Body of pancreas (tissue), 4 donors: ENCODE measurements at regions not wholly inside any gene's neighbourhood (a gene's known extent, or its start where the extent isn't known, plus 50 kb on each side); places are given as distances from the start of the nearest gene placed in this dataset.
A peak's percentile ranks its signal among the peaks of the same experiment; 100 is the strongest.

Experiments
- ATAC-seq: fragments of 150-250 bp; one replicate; pipeline ENCODE4 v1.9.1; 2016
- DNase-seq, 4 donors: peaks; one replicate each; pipeline ENCODE4 v3.0.0-alpha.2; 2019
- H3K27ac ChIP-seq, 4 donors: fragments of 200-600 bp; sonication (generic); 1 replicate in 3 of 4; 2 replicates in 1 of 4; pipeline versions ENCODE4 v1.5.1 to v1.6.1; 2016 to 2019; ENCODE audit warnings: mild to moderate bottlenecking in 1 of 4, mixed read lengths in 1 of 4, moderate library complexity in 1 of 4
- H3K27me3 ChIP-seq, 2 donors: fragments of 200-600 bp; sonication (generic); one replicate each; pipeline ENCODE4 v1.6.0; 2016; ENCODE audit warnings: mild to moderate bottlenecking in 1 of 2
- H3K36me3 ChIP-seq, 2 donors: fragments of 200-600 bp; sonication (generic); replicated peaks in 1 of 2; 2 replicates each; pipeline ENCODE4 v1.5.1; 2016; ENCODE audit warnings: low read depth in 2 of 2; ENCODE audit not compliant: insufficient read depth in 1 of 2
- H3K4me1 ChIP-seq: fragments of 200-600 bp; sonication (generic); one replicate; pipeline ENCODE4 v1.6.0; 2016
- H3K4me3 ChIP-seq, 2 donors: fragments of 200-600 bp; sonication (generic); 1 replicate in 1 of 2; 2 replicates in 1 of 2; pipeline ENCODE4 v1.5.1; 2016 to 2019
- H3K9me3 ChIP-seq, 3 donors: fragments of 200-600 bp; sonication (generic); 1 replicate in 2 of 3; 2 replicates in 1 of 3; pipeline ENCODE4 v1.5.1; 2016
- CTCF ChIP-seq, 7 experiments: fragments of 450-650 bp in 4 of 7; fragments of 200-600 bp in 3 of 7; sonication (generic) in 3 of 7; IDR thresholded peaks; one replicate each; pipeline ENCODE4 v1.5.1; 2016 to 2019; ENCODE audit warnings: antibody characterized with exemption in 7 of 7
- POLR2A ChIP-seq, 3 donors: fragments of 450-650 bp; IDR thresholded peaks; one replicate each; pipeline ENCODE4 v1.6.1; 2016; ENCODE audit warnings: antibody characterized with exemption in 3 of 3, mild to moderate bottlenecking in 2 of 3
- WGBS, 2 donors: methylation state at CpG; one replicate each; pipeline ENCODE4 v1.1.5; 2017; 5-methylcytosine and 5-hydroxymethylcytosine counted together
- intact Hi-C: fragments of 100-400 bp; cut with DNase I; formaldehyde crosslinking; loops from one replicate; pipeline ENCODE4 v1.15.1; 2023

GRCh38 chr1:115164484-115164883, 75.2 kb upstream of the TSPAN2 start:
- intact Hi-C loops, result no loop called here
- no peaks in the 10 kb centered on the region for H3K4me1 ChIP-seq
- TF ChIP-seq POLR2A (IDR thresholded peaks at IDR 0.05) (no peak), CTCF (IDR thresholded peaks at IDR 0.05) (no peak)
- no peak overlapping the region for H3K27ac ChIP-seq
- 19 to 20% methylated on average over 1 of the region's 1 CpG for WGBS, 2 donors
- no peaks in the 10 kb centered on the region for H3K27me3 ChIP-seq
- DNase-seq (no peak), ATAC-seq (no peak)
- H3K9me3 ChIP-seq, result no peaks in the 10 kb centered on the region
- H3K4me3 ChIP-seq, result no peak overlapping the region
- no peaks in the 10 kb centered on the region for H3K36me3 ChIP-seq

DNA sequence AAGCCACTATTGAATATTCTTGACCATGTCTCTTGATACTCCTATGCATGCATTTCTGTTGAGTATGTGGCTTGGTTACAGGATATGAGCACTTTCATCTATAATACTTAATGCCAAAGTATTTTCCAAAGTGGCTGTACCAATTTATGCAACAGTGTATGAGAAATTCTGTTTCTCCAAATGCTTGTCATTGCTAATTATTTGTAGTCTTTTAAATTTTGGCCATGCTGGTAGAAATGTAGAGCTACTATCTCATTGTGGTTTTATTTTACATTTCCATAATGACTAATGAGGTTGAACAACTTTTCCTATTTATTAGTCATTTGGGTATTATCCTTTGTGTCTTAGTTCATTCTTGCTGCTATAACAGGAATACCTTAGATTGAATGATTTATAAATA, 71.4 kb upstream of the TSPAN2 start:
- intact Hi-C loops, result no loop called here
- DNase-seq (no peak), ATAC-seq (no peak)
- Histone ChIP-seq H3K4me1 (no peaks in the 10 kb centered on the region), H3K36me3 (no peaks in the 10 kb centered on the region), H3K4me3 (no peak overlapping the region), H3K27ac (no peak overlapping the region), H3K9me3 (no peaks in the 10 kb centered on the region), H3K27me3 (no peaks in the 10 kb centered on the region)
- TF ChIP-seq CTCF (IDR thresholded peaks at IDR 0.05), result no peak
- TF ChIP-seq POLR2A (IDR thresholded peaks at IDR 0.05), result no peak

GRCh38 chr1:115159958-115160357, 70.7 kb upstream of the TSPAN2 start:
- intact Hi-C loops, result no loop called here

DNA sequence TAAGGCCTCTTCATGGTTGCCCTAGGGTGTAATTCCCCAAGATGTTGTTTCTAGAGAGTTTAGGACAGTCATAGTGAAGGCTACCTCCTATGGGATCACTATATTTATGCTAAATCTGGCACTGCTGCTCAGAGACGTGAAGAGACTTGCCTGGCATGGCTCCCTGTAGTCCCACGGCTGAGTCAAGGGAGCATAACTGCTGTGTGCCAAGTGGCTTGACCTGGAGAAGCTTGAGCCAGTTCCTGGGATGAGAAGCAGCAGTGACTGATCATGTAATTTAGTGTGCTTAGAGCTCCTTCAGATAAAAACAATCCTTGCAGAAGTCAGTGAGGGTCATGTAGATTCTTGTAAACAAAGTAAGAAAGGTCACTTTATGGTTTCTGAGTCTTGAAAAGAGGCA, 68.9 kb upstream of the TSPAN2 start:
- intact Hi-C loops, result no loop called here
- Histone ChIP-seq H3K27ac (no peak overlapping the region), H3K4me3 (no peak overlapping the region), H3K27me3 (no peaks in the 10 kb centered on the region), H3K36me3 (no peaks in the 10 kb centered on the region), H3K9me3 (no peaks in the 10 kb centered on the region), H3K4me1 (no peaks in the 10 kb centered on the region)
- DNase-seq (peak in 1 of 4 donors; percentile 7), ATAC-seq (no peak)
- WGBS, 2 donors, result 56 to 69% methylated on average over 2 of the region's 2 CpGs
- no peak for TF ChIP-seq POLR2A (IDR thresholded peaks at IDR 0.05)
- TF ChIP-seq CTCF (IDR thresholded peaks at IDR 0.05), result no peak

More at GRCh38 chr1:115159958-115160357, 70.7 kb upstream of the TSPAN2 start:
- DNase-seq, result no peak
- no peaks in the 10 kb centered on the region for H3K36me3 ChIP-seq
- no peaks in the 10 kb centered on the region for H3K9me3 ChIP-seq
- ATAC-seq, result no peak
- H3K4me3 ChIP-seq, result no peak overlapping the region
- H3K27me3 ChIP-seq, result no peaks in the 10 kb centered on the region
- no peak for TF ChIP-seq CTCF (IDR thresholded peaks at IDR 0.05)
- no peak for TF ChIP-seq POLR2A (IDR thresholded peaks at IDR 0.05)
- no peak overlapping the region for H3K27ac ChIP-seq
- no peaks in the 10 kb centered on the region for H3K4me1 ChIP-seq

- ATAC-seq, result no peak
- Histone ChIP-seq H3K27me3 (no peaks in the 10 kb centered on the region), H3K9me3 (no peaks in the 10 kb centered on the region), H3K27ac (no peak overlapping the region), H3K4me3 (no peak overlapping the region), H3K36me3 (no peaks in the 10 kb centered on the region), H3K4me1 (no peaks in the 10 kb centered on the region)
- WGBS, 2 donors, result 78 to 86% methylated on average over 4 of the region's 4 CpGs
- no peak for DNase-seq
- intact Hi-C loops, result no loop called here
- no peak for TF ChIP-seq CTCF (IDR thresholded peaks at IDR 0.05)
These were observed 67.6 kb upstream of the TSPAN2 start for GRCh38 chr1:115156826-115157468.
